IMR-90 (cell line): ENCODE measurements at regions not wholly inside any gene's neighbourhood (a gene's known extent, or its start where the extent isn't known, plus 50 kb on each side); places are given as distances from the start of the nearest gene placed in this dataset.

Source experiments
- ATAC-seq: fragments of 200-7000 bp; cut with Tn5 transposase; 2 replicates; pipeline ENCODE4 v1.9.1; 2020; ENCODE audit warnings: low read depth, mild to moderate bottlenecking, moderate library complexity
- BruUV-seq: library from RNA; stranded (reverse); fragments of 400-500 nt; replicated peaks from 2 replicates; lab custom pipeline; 2021; lab: Mats Ljungman, UMichigan
- CTCF ChIA-PET: fragments of 300-600 bp; formaldehyde crosslinking; extraction: SDS; loops from one replicate; lab custom pipeline; 2021; ENCODE audit warnings: antibody characterized with exemption; lab: Yijun Ruan, JAX
- POLR2A ChIA-PET: fragments of 300-600 bp; sonication (Branson Sonifier 250); formaldehyde crosslinking; loops from one replicate; lab custom pipeline; 2022; ENCODE audit warnings: antibody characterized with exemption; ENCODE audit not compliant: unreplicated experiment; lab: Charles Lee
- DNase-seq: peaks from one replicate; pipeline ENCODE4 v3.0.0; 2013
- H2AFZ ChIP-seq: replicated peaks from 2 replicates; pipeline ENCODE3; 2013; ENCODE audit warnings: low read length, mild to moderate bottlenecking; ENCODE audit not compliant: poor library complexity
- H2AK5ac ChIP-seq: 2 replicates; pipeline ENCODE4 v1.6.1; 2013; ENCODE audit warnings: low read depth, low read length, inconsistent platforms
- H2AK9ac ChIP-seq: replicated peaks from 2 replicates; pipeline ENCODE3; 2013; ENCODE audit warnings: mild to moderate bottlenecking, low read depth, low read length, moderate library complexity; ENCODE audit not compliant: poor library complexity
- H2BK120ac ChIP-seq: 2 replicates; pipeline ENCODE4 v1.6.1; 2013; ENCODE audit warnings: low read depth, low read length, inconsistent platforms
- H2BK15ac ChIP-seq: 3 replicates; pipeline ENCODE4 v1.6.1; 2013; ENCODE audit warnings: low read depth, low read length, inconsistent platforms
- H2BK20ac ChIP-seq: 2 replicates; pipeline ENCODE4 v1.6.1; 2013; ENCODE audit warnings: low read depth, mild to moderate bottlenecking, inconsistent platforms, low read length, moderate library complexity
- H2BK5ac ChIP-seq: 2 replicates; pipeline ENCODE4 v1.6.1; 2013; ENCODE audit warnings: mild to moderate bottlenecking, low read depth, low read length, inconsistent platforms; ENCODE audit not compliant: poor library complexity, severe bottlenecking
- H3K14ac ChIP-seq: replicated peaks from 2 replicates; pipeline ENCODE4 v1.6.1; 2013; ENCODE audit warnings: low read depth, low read length, inconsistent platforms
- H3K18ac ChIP-seq: 2 replicates; pipeline ENCODE4 v1.6.1; 2013; ENCODE audit warnings: low read depth, low read length, control low read depth
- H3K23ac ChIP-seq: 2 replicates; pipeline ENCODE4 v1.6.1; 2013; ENCODE audit warnings: low read depth, low read length, inconsistent platforms
- H3K27ac ChIP-seq: 2 replicates; pipeline ENCODE4 v1.5.1; 2013; ENCODE audit warnings: mild to moderate bottlenecking, control low read depth, low read length; ENCODE audit not compliant: insufficient read depth
- H3K27me3 ChIP-seq: 2 replicates; pipeline ENCODE4 v1.6.1; 2013; ENCODE audit warnings: low read length; ENCODE audit not compliant: control insufficient read depth, insufficient read depth
- H3K36me3 ChIP-seq: 2 replicates; pipeline ENCODE4 v1.6.1; 2013; ENCODE audit warnings: low read length, mixed read lengths; ENCODE audit not compliant: control insufficient read depth, insufficient read depth
- H3K4ac ChIP-seq: 2 replicates; pipeline ENCODE4 v1.6.1; 2013; ENCODE audit warnings: low read depth, low read length, inconsistent platforms
- H3K4me1 ChIP-seq: 2 replicates; pipeline ENCODE4 v1.6.1; 2013; ENCODE audit warnings: low read length, mixed read lengths; ENCODE audit not compliant: control insufficient read depth, insufficient read depth
- H3K4me2 ChIP-seq: 2 replicates; pipeline ENCODE4 v1.6.1; 2013; ENCODE audit warnings: low read depth, mild to moderate bottlenecking, control low read depth, low read length, moderate library complexity
- H3K4me3 ChIP-seq: 2 replicates; pipeline ENCODE4 v1.5.1; 2013; ENCODE audit warnings: low read depth, mild to moderate bottlenecking, control low read depth, low read length, moderate library complexity; ENCODE audit not compliant: insufficient read depth
- H3K56ac ChIP-seq: 2 replicates; pipeline ENCODE4 v1.6.1; 2013; ENCODE audit warnings: low read length, inconsistent platforms; ENCODE audit not compliant: insufficient read depth; ENCODE audit errors: extremely low read depth
- H3K79me1 ChIP-seq, 2 experiments: 2 replicates each; pipeline ENCODE4 v1.6.1; 2013; ENCODE audit warnings: low read length in 2 of 2, inconsistent platforms in 1 of 2, low read depth in 1 of 2
- H3K9ac ChIP-seq: 2 replicates; pipeline ENCODE4 v1.6.1; 2013; ENCODE audit warnings: low read depth, low read length, control low read depth
- H3K9me1 ChIP-seq: 2 replicates; pipeline ENCODE4 v1.6.1; 2013; ENCODE audit warnings: low read length, inconsistent platforms; ENCODE audit not compliant: insufficient read depth
- H3K9me3 ChIP-seq: 2 replicates; pipeline ENCODE4 v1.6.1; 2013; ENCODE audit warnings: low read length; ENCODE audit not compliant: control insufficient read depth, insufficient read depth
- H4K20me1 ChIP-seq: 2 replicates; pipeline ENCODE4 v1.6.1; 2013; ENCODE audit warnings: low read length, inconsistent platforms; ENCODE audit not compliant: insufficient read depth
- H4K5ac ChIP-seq: 2 replicates; pipeline ENCODE4 v1.6.1; 2013; ENCODE audit warnings: mild to moderate bottlenecking, low read depth, low read length, control low read depth
- H4K8ac ChIP-seq, 2 experiments: 2 replicates each; pipeline ENCODE4 v1.6.1; 2013; ENCODE audit warnings: low read depth in 2 of 2, low read length in 2 of 2, control low read depth in 1 of 2, inconsistent platforms in 1 of 2
- H4K91ac ChIP-seq: 2 replicates; pipeline ENCODE4 v1.6.1; 2013; ENCODE audit warnings: low read depth, low read length, inconsistent platforms; ENCODE audit not compliant: insufficient read depth
- BHLHE40 ChIP-seq: fragments of 150-350 bp; IDR thresholded peaks from 2 replicates; pipeline ENCODE4 v1.6.1; 2016; ENCODE audit warnings: mild to moderate bottlenecking, low read depth, low read length
- CHD1 ChIP-seq: IDR thresholded peaks from 2 replicates; pipeline ENCODE4 v1.6.1; 2012; ENCODE audit warnings: low read depth, low read length, improper control_type of control experiment
- CTCF ChIP-seq: conservative IDR thresholded peaks from 2 replicates; pipeline ENCODE4 v1.5.1; 2012; ENCODE audit warnings: mild to moderate bottlenecking, low read depth, low read length, improper control_type of control experiment
- MAZ ChIP-seq: IDR thresholded peaks from 2 replicates; pipeline ENCODE4 v1.6.1; 2012; ENCODE audit warnings: low read depth, mild to moderate bottlenecking, low read length, improper control_type of control experiment, moderate library complexity, borderline replicate concordance
- NFE2L2 ChIP-seq: fragments of 150-350 bp; IDR thresholded peaks from 2 replicates; pipeline ENCODE4 v1.6.1; 2016; ENCODE audit warnings: low read depth, mild to moderate bottlenecking, low read length
- WGBS, 2 experiments: methylation state at CpG; one replicate each; pipeline versions ENCODE4 v1.1.5 to v1.1.7; 2013; ENCODE audit warnings: missing lambda C conversion rate in 2 of 2; ENCODE audit not compliant: insufficient read length in 1 of 2; ENCODE audit errors: extremely low coverage in 2 of 2; 5-methylcytosine and 5-hydroxymethylcytosine counted together
- dilution Hi-C: fragments of 300-500 bp; cut with HindIII; formaldehyde crosslinking; loops from one replicate; pipeline ENCODE4 v1.14.3; 2018; ENCODE audit warnings: low sequenced_read_pairs; ENCODE audit not compliant: unreplicated experiment
- in situ Hi-C: fragments of 300-500 bp; cut with MboI; formaldehyde crosslinking; loops from 3 replicates; pipeline ENCODE4 v1.14.3; 2019; ENCODE audit warnings: low sequenced_read_pairs, inconsistent platforms, mixed read lengths
- intact Hi-C: fragments of 100-400 bp; cut with micrococcal nuclease; formaldehyde crosslinking; loops from 2 replicates; pipeline ENCODE4 v1.10.0; 2022

- dilution Hi-C loops = no loop called here
- no peak for DNase-seq
These were observed 190.8 kb upstream of the TMEM132C start for GRCh38 chr12:128076188-128076587.

More at GRCh38 chr12:128076188-128076587, 190.8 kb upstream of the TMEM132C start:
- Histone ChIP-seq H4K91ac (no peak overlapping the region), H3K18ac (no peak overlapping the region), H3K4ac (no peak overlapping the region), H4K5ac (no peak overlapping the region), H2AK9ac (no peak overlapping the region), H3K14ac (no peak overlapping the region), H3K27me3 (no peaks in the 10 kb centered on the region), H3K23ac (no peak overlapping the region), H2BK120ac (no peak overlapping the region), H2BK5ac (no peak overlapping the region), H3K56ac (no peak overlapping the region), H3K9ac (no peak overlapping the region), H2BK15ac (no peak overlapping the region), H3K36me3 (no peaks in the 10 kb centered on the region), H3K4me3 (no peak overlapping the region), H4K20me1 (no peaks in the 10 kb centered on the region), H3K9me3 (peaks cover 13% of the 10 kb centered on the region), H3K27ac (no peak overlapping the region), H3K4me2 (no peak overlapping the region), H3K9me1 (no peaks in the 10 kb centered on the region), H2AFZ (no peak overlapping the region), H4K8ac (no peak overlapping the region), H3K79me1 (no peaks in the 10 kb centered on the region), H2BK20ac (no peak overlapping the region), H3K4me1 (no peaks in the 10 kb centered on the region), H2AK5ac (no peak overlapping the region)
- POLR2A ChIA-PET = no interaction called here
- in situ Hi-C loops (no loop called here), intact Hi-C loops (no loop called here)
- no peak for ATAC-seq
- TF ChIP-seq BHLHE40 (no peak), MAZ (no peak), CTCF (no peak), NFE2L2 (no peak), CHD1 (no peak)
- BruUV-seq = no TSS peak
- no CpG with 5 or more reads among the region's 4 CpGs for WGBS, 2 experiments
- CTCF ChIA-PET = no interaction called here
